A549 (cell line): ENCODE measurements at regions not wholly inside any gene's neighbourhood (a gene's known extent, or its start where the extent isn't known, plus 50 kb on each side); places are given as distances from the start of the nearest gene placed in this dataset.
"Not testable (repeated sequence)": the region's sequence is repeated elsewhere in the genome, so short reads cannot be mapped to it uniquely, and the experiment has no call there.

Source experiments
- ATAC-seq, 2 experiments: fragments of 200-7000 bp in 1 of 2; fragments of >200 bp in 1 of 2; cut with Nextera tagmentation in 1 of 2; cut with Tn5 transposase in 1 of 2; 3 replicates each; pipeline versions ENCODE4 v1.8.0 to v1.9.1; 2018 to 2020; ENCODE audit warnings: mild to moderate bottlenecking in 1 of 2, moderate library complexity in 1 of 2
- CTCF ChIA-PET: fragments of 300-600 bp; sonication (Branson Sonifier 250); formaldehyde crosslinking; extraction: SDS; loops from one replicate; lab custom pipeline; 2021; ENCODE audit warnings: antibody characterized with exemption, inconsistent platforms; lab: Yijun Ruan, JAX
- POLR2A ChIA-PET: fragments of 350-600 bp; formaldehyde crosslinking; extraction: SDS; loops from one replicate; lab custom pipeline; 2021; ENCODE audit warnings: antibody characterized with exemption, inconsistent platforms; lab: Yijun Ruan, JAX
- DNase-seq, 2 experiments: peaks; one replicate each; pipeline versions ENCODE4 v3.0.0 to v3.0.0-alpha.2; 2011 to 2016; ENCODE audit warnings: low read depth in 1 of 2, low spot score in 1 of 2
- FAIRE-seq: peaks from 2 replicates; lab custom pipeline; 2011; peaks lifted over from hg19 to GRCh38; lab: Jason Lieb, UNC
- H3K27ac ChIP-seq, 2 experiments: fragments of >200 bp; sonication (Bioruptor Twin); formaldehyde crosslinking; 3 replicates each; pipeline ENCODE4 v1.5.1; 2016 to 2017
- H3K4me1 ChIP-seq: fragments of >200 bp; sonication (Bioruptor Twin); formaldehyde crosslinking; 3 replicates; pipeline ENCODE4 v1.6.1; 2016
- H3K4me2 ChIP-seq: fragments of >200 bp; sonication (Bioruptor Twin); formaldehyde crosslinking; 3 replicates; pipeline ENCODE4 v1.6.1; 2016
- H3K4me3 ChIP-seq: fragments of >200 bp; sonication (Bioruptor Twin); formaldehyde crosslinking; 3 replicates; pipeline ENCODE4 v1.5.1; 2016
- H3K9me3 ChIP-seq: fragments of >200 bp; sonication (Bioruptor Twin); formaldehyde crosslinking; 3 replicates; pipeline ENCODE4 v1.6.1; 2016
- CBX8 ChIP-seq: fragments of 200-600 bp; sonication (generic); IDR thresholded peaks from 2 replicates; pipeline ENCODE4 v1.6.1; 2016
- CHD4 ChIP-seq: fragments of 200-600 bp; sonication (generic); IDR thresholded peaks from 2 replicates; pipeline ENCODE4 v1.6.1; 2016; ENCODE audit warnings: antibody characterized with exemption, mild to moderate bottlenecking, borderline replicate concordance
- EHMT2 ChIP-seq: fragments of 200-600 bp; sonication (generic); IDR thresholded peaks from 2 replicates; pipeline ENCODE4 v1.6.1; 2016; ENCODE audit warnings: antibody characterized with exemption, low read depth, mild to moderate bottlenecking, moderate library complexity
- ELK1 ChIP-seq: fragments of 150-350 bp; IDR thresholded peaks from 2 replicates; pipeline ENCODE4 v1.6.1; 2014; ENCODE audit warnings: low read depth, mild to moderate bottlenecking, low read length
- ESRRA ChIP-seq: fragments of 150-350 bp; IDR thresholded peaks from 2 replicates; pipeline ENCODE4 v1.6.1; 2014; ENCODE audit warnings: mild to moderate bottlenecking, low read length, borderline replicate concordance
- FOSB ChIP-seq: fragments of 250-450 bp; sonication (Bioruptor Pico); IDR thresholded peaks from 2 replicates; pipeline ENCODE4 v1.5.0; 2020; ENCODE audit warnings: mild to moderate bottlenecking, moderate library complexity
- HMGXB4 ChIP-seq: fragments of 250-450 bp; sonication (Bioruptor Pico); IDR thresholded peaks from 2 replicates; pipeline ENCODE4 v1.5.0; 2021; ENCODE audit warnings: mild to moderate bottlenecking, moderate library complexity, borderline replicate concordance
- JUNB ChIP-seq: fragments of >200 bp; sonication (Bioruptor Twin); formaldehyde crosslinking; IDR thresholded peaks from 2 replicates; pipeline ENCODE4 v1.6.1; 2016
- KDM1A ChIP-seq: fragments of 200-600 bp; sonication (generic); IDR thresholded peaks from 2 replicates; pipeline ENCODE4 v1.6.1; 2016; ENCODE audit warnings: low read depth, mild to moderate bottlenecking
- MAFK ChIP-seq: fragments of 450-650 bp; IDR thresholded peaks from 2 replicates; pipeline ENCODE4 v1.6.1; 2014; ENCODE audit not compliant: partially characterized antibody
- MYC ChIP-seq: IDR thresholded peaks from 2 replicates; pipeline ENCODE4 v1.6.1; 2012; ENCODE audit warnings: mild to moderate bottlenecking, inconsistent platforms, low read length, improper control_type of control experiment, borderline replicate concordance
- NR3C1 ChIP-seq: fragments of >200 bp; sonication (Bioruptor Twin); formaldehyde crosslinking; IDR thresholded peaks from 3 replicates; pipeline ENCODE4 v1.6.1; 2017
- PHF8 ChIP-seq: fragments of 200-600 bp; sonication (generic); IDR thresholded peaks from 2 replicates; pipeline ENCODE4 v1.6.1; 2016; ENCODE audit warnings: low read depth, mild to moderate bottlenecking, antibody characterized with exemption, moderate library complexity, borderline replicate concordance
- POLR2A ChIP-seq: IDR thresholded peaks from 2 replicates; pipeline ENCODE4 v1.6.1; 2012; ENCODE audit warnings: mild to moderate bottlenecking, low read length
- RFX5 ChIP-seq: fragments of 450-650 bp; IDR thresholded peaks from 2 replicates; pipeline ENCODE4 v1.7.1; 2014; ENCODE audit warnings: antibody characterized with exemption, mild to moderate bottlenecking, moderate library complexity
- SMC3 ChIP-seq: fragments of >200 bp; sonication (Bioruptor Twin); formaldehyde crosslinking; IDR thresholded peaks from 3 replicates; pipeline ENCODE4 v1.6.1; 2018; ENCODE audit warnings: inconsistent platforms
- ZSCAN20 ChIP-seq: fragments of 250-450 bp; sonication (Bioruptor Pico); IDR thresholded peaks from 2 replicates; pipeline ENCODE4 v1.8.0; 2022; ENCODE audit warnings: mild to moderate bottlenecking, moderate library complexity
- WGBS: methylation state at CpG from one replicate; pipeline ENCODE4 v1.1.6; 2017; ENCODE audit errors: missing lambda C conversion rate; 5-methylcytosine and 5-hydroxymethylcytosine counted together
- TF ChIP-seq, protein P1 (sequence below): fragments of 200-600 bp; sonication (generic); IDR thresholded peaks from 2 replicates; pipeline ENCODE4 v1.6.1; 2016; ENCODE audit warnings: antibody characterized with exemption, mild to moderate bottlenecking, moderate library complexity
- TF ChIP-seq, protein P2 (sequence below): fragments of 450-650 bp; IDR thresholded peaks from 2 replicates; pipeline ENCODE4 v1.6.1; 2014; ENCODE audit warnings: antibody characterized with exemption

DNA sequence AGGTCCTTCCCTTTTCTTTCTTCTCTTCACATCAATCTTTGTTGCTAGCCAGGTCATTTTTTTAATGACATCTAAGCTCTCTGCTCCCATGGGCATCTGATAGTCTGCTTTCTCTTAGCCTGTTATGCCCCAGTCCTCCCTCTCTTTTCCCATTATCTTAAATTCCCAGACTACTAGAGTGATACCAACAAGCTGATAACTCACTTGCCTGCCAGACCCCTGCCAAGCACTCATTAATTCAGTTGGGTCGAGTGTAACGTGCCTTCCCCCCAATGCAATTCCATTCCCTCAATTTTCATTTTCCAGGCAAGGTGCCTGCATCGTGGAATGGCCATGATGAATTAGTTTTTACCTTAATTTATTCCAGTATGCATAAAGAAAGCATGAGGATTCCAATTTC lies 450.8 kb upstream of the ADAMTS9 start:
- ChIA-PET CTCF (no interaction called here), POLR2A (no interaction called here)
- no peaks in the 10 kb centered on the region for H3K9me3 ChIP-seq
- no peaks in the 10 kb centered on the region for H3K4me1 ChIP-seq
- WGBS = 4% methylated on average over 3 of the region's 3 CpGs
- no peak overlapping the region for H3K4me3 ChIP-seq
- TF ChIP-seq POLR2A (no peak), JUNB (no peak), KDM1A (no peak), MAFK (no peak), CBX8 (no peak), EHMT2 (no peak), PHF8 (no peak), FOSB (CRISPR knock-in tag) (no peak), ESRRA (no peak), NR3C1 (no peak), CHD4 (no peak), ELK1 (no peak)
- TF ChIP-seq, protein P1, sequence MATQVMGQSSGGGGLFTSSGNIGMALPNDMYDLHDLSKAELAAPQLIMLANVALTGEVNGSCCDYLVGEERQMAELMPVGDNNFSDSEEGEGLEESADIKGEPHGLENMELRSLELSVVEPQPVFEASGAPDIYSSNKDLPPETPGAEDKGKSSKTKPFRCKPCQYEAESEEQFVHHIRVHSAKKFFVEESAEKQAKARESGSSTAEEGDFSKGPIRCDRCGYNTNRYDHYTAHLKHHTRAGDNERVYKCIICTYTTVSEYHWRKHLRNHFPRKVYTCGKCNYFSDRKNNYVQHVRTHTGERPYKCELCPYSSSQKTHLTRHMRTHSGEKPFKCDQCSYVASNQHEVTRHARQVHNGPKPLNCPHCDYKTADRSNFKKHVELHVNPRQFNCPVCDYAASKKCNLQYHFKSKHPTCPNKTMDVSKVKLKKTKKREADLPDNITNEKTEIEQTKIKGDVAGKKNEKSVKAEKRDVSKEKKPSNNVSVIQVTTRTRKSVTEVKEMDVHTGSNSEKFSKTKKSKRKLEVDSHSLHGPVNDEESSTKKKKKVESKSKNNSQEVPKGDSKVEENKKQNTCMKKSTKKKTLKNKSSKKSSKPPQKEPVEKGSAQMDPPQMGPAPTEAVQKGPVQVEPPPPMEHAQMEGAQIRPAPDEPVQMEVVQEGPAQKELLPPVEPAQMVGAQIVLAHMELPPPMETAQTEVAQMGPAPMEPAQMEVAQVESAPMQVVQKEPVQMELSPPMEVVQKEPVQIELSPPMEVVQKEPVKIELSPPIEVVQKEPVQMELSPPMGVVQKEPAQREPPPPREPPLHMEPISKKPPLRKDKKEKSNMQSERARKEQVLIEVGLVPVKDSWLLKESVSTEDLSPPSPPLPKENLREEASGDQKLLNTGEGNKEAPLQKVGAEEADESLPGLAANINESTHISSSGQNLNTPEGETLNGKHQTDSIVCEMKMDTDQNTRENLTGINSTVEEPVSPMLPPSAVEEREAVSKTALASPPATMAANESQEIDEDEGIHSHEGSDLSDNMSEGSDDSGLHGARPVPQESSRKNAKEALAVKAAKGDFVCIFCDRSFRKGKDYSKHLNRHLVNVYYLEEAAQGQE = no peak
- no peak overlapping the region for H3K27ac ChIP-seq
- no peak for DNase-seq
- no peak for ATAC-seq
- FAIRE-seq = no peak
- no peak overlapping the region for H3K4me2 ChIP-seq

GRCh38 chr3:65133752-65134151 lies 446.0 kb upstream of the ADAMTS9 start:
- not testable (repeated sequence) for ATAC-seq
- 6% methylated on average over 3 of the region's 3 CpGs for WGBS

DNA sequence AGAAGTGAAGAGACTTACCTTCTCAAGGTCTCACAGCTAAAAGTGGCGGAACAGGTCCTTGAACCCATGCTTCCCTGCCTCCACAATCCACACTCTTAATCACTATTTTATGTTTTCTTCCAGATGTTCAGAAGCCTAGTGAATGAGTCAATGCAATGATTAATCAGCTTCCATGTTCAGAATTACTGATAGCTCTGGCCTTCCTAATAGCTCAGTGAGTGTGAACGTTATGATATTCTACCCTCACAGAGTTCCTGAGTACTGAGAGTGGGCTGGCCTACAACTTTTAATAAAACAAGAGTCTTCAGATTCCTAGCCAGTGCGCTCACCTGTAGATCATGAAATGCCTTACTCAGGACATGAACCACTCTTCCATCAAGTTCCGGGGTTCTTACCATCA lies 443.0 kb upstream of the ADAMTS9 start:
- H3K4me3 ChIP-seq = no peak overlapping the region
- no peaks in the 10 kb centered on the region for H3K4me1 ChIP-seq
- DNase-seq (no peak), FAIRE-seq (no peak), ATAC-seq (no peak)
- no peak overlapping the region for H3K27ac ChIP-seq
- CTCF ChIA-PET = no interaction called here
- H3K9me3 ChIP-seq = no peaks in the 10 kb centered on the region
- no peak overlapping the region for H3K4me2 ChIP-seq
- TF ChIP-seq HMGXB4 (CRISPR knock-in tag) (no peak), MYC (no peak), SMC3 (no peak), ZSCAN20 (CRISPR knock-in tag) (no peak), RFX5 (no peak)
- TF ChIP-seq, protein P2, sequence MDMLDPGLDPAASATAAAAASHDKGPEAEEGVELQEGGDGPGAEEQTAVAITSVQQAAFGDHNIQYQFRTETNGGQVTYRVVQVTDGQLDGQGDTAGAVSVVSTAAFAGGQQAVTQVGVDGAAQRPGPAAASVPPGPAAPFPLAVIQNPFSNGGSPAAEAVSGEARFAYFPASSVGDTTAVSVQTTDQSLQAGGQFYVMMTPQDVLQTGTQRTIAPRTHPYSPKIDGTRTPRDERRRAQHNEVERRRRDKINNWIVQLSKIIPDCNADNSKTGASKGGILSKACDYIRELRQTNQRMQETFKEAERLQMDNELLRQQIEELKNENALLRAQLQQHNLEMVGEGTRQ = no peak
- WGBS = 30% methylated on average over 4 of the region's 4 CpGs
- POLR2A ChIA-PET = no interaction called here

More at GRCh38 chr3:65133752-65134151, 446.0 kb upstream of the ADAMTS9 start:
- FAIRE-seq, H3K4me3 ChIP-seq, H3K4me1 ChIP-seq, POLR2A ChIA-PET, H3K9me3 ChIP-seq, DNase-seq, H3K27ac ChIP-seq, CTCF ChIA-PET, H3K4me2 ChIP-seq: not testable (repeated sequence)
